HL-60 (cell line): ENCODE measurements at regions not wholly inside any gene's neighbourhood (a gene's known extent, or its start where the extent isn't known, plus 50 kb on each side); places are given as distances from the start of the nearest gene placed in this dataset.

Experiments used
- DNase-seq, 2 experiments: peaks; one replicate each; pipeline ENCODE4 v3.0.0-alpha.2; 2010 to 2020; ENCODE audit warnings: low read depth in 1 of 2, low spot score in 1 of 2
- H3K27ac ChIP-seq: fragments of 250-450 bp; sonication (Bioruptor Pico); replicated peaks from 2 replicates; pipeline ENCODE4 v1.5.1; 2020; ENCODE audit warnings: mild to moderate bottlenecking, moderate library complexity
- H3K27me3 ChIP-seq: fragments of 250-450 bp; sonication (Bioruptor Pico); 2 replicates; pipeline ENCODE4 v1.5.1; 2021; ENCODE audit warnings: mild to moderate bottlenecking, moderate library complexity; ENCODE audit not compliant: insufficient read depth, poor library complexity, severe bottlenecking
- H3K4me3 ChIP-seq: replicated peaks from 2 replicates; pipeline ENCODE4 v1.5.1; 2011; ENCODE audit warnings: mild to moderate bottlenecking, control low read depth, low read length; ENCODE audit not compliant: insufficient read depth
- GABPA ChIP-seq: IDR thresholded peaks from 2 replicates; pipeline ENCODE4 v1.6.1; 2012; ENCODE audit warnings: low read depth
- POLR2AphosphoS5 ChIP-seq: IDR thresholded peaks from 2 replicates; pipeline ENCODE4 v1.6.1; 2012; ENCODE audit warnings: low read depth
- SPI1 ChIP-seq: IDR thresholded peaks from 2 replicates; pipeline ENCODE4 v1.6.1; 2012; ENCODE audit warnings: low read depth, mild to moderate bottlenecking, borderline replicate concordance
- TF ChIP-seq, protein P1 (sequence below): IDR thresholded peaks from 2 replicates; pipeline ENCODE4 v1.6.1; 2012; ENCODE audit warnings: low read depth; ENCODE audit not compliant: insufficient replicate concordance
- TF ChIP-seq, protein P2 (sequence below): IDR thresholded peaks from one replicate; pipeline ENCODE4 v1.5.1; 2011; ENCODE audit warnings: low read length, control low read depth, inconsistent platforms; ENCODE audit not compliant: insufficient read depth

DNA sequence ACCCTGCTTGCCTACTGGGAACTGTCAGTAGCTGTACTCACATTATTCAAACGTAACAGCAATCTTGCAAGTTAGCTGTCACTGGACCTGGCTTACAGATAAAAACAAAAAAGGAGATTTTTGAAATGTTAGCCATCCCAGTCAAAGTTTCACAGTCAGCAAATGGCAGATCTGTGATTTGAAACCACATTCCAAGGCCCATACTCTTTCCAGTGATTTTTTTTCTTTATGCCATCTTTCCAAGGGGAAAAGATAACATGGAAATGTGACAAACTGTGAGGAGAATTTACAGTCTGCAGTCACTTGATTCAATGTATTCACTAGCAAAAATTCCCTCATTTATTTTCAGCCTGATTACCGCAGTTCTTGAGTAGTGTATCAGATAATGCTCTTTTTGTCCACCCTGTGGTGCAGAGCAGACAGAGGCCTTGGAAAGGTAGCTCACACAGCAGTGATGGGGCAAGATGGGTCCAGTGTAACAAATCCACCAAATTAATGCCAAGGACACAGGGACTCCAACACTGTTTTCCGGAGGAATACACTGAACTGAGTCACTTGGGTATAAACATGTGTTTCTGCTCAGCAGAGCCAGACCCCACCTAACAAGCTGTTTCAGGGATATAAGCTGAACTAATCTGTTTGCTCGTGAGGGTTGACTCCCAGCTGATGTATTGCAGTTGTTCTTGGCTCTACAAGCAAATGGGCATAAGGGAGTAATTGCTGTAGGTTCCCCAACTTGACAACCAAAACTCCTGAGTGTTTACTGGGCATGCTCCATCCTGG, 49.9 kb upstream of the ADGRF1 start:
- no peak overlapping the region for H3K27ac ChIP-seq
- no peak overlapping the region for H3K4me3 ChIP-seq
- no peak for DNase-seq
- H3K27me3 ChIP-seq, result no peaks in the 10 kb centered on the region
- TF ChIP-seq, protein P1, sequence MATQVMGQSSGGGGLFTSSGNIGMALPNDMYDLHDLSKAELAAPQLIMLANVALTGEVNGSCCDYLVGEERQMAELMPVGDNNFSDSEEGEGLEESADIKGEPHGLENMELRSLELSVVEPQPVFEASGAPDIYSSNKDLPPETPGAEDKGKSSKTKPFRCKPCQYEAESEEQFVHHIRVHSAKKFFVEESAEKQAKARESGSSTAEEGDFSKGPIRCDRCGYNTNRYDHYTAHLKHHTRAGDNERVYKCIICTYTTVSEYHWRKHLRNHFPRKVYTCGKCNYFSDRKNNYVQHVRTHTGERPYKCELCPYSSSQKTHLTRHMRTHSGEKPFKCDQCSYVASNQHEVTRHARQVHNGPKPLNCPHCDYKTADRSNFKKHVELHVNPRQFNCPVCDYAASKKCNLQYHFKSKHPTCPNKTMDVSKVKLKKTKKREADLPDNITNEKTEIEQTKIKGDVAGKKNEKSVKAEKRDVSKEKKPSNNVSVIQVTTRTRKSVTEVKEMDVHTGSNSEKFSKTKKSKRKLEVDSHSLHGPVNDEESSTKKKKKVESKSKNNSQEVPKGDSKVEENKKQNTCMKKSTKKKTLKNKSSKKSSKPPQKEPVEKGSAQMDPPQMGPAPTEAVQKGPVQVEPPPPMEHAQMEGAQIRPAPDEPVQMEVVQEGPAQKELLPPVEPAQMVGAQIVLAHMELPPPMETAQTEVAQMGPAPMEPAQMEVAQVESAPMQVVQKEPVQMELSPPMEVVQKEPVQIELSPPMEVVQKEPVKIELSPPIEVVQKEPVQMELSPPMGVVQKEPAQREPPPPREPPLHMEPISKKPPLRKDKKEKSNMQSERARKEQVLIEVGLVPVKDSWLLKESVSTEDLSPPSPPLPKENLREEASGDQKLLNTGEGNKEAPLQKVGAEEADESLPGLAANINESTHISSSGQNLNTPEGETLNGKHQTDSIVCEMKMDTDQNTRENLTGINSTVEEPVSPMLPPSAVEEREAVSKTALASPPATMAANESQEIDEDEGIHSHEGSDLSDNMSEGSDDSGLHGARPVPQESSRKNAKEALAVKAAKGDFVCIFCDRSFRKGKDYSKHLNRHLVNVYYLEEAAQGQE, result no peak
- TF ChIP-seq SPI1, result no peak
- no peak for TF ChIP-seq POLR2AphosphoS5
- TF ChIP-seq, protein P2, sequence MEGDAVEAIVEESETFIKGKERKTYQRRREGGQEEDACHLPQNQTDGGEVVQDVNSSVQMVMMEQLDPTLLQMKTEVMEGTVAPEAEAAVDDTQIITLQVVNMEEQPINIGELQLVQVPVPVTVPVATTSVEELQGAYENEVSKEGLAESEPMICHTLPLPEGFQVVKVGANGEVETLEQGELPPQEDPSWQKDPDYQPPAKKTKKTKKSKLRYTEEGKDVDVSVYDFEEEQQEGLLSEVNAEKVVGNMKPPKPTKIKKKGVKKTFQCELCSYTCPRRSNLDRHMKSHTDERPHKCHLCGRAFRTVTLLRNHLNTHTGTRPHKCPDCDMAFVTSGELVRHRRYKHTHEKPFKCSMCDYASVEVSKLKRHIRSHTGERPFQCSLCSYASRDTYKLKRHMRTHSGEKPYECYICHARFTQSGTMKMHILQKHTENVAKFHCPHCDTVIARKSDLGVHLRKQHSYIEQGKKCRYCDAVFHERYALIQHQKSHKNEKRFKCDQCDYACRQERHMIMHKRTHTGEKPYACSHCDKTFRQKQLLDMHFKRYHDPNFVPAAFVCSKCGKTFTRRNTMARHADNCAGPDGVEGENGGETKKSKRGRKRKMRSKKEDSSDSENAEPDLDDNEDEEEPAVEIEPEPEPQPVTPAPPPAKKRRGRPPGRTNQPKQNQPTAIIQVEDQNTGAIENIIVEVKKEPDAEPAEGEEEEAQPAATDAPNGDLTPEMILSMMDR, result no peak
- TF ChIP-seq GABPA, result no peak
